Tibial nerve (tissue), 3 donors: ENCODE measurements at regions not wholly inside any gene's neighbourhood (a gene's known extent, or its start where the extent isn't known, plus 50 kb on each side); places are given as distances from the start of the nearest gene placed in this dataset.
"Not testable (repeated sequence)": the region's sequence is repeated elsewhere in the genome, so short reads cannot be mapped to it uniquely, and the experiment has no call there.

Experiments used
- CTCF ChIP-seq, 5 experiments: fragments of 200-600 bp in 3 of 5; fragments of 450-650 bp in 2 of 5; sonication (generic) in 3 of 5; IDR thresholded peaks; one replicate each; pipeline ENCODE4 v1.5.1; 2016 to 2019; ENCODE audit warnings: antibody characterized with exemption in 5 of 5, mild to moderate bottlenecking in 3 of 5, moderate library complexity in 2 of 5
- POLR2A ChIP-seq, 2 donors: fragments of 450-650 bp; IDR thresholded peaks; one replicate each; pipeline ENCODE4 v1.6.1; 2017; ENCODE audit warnings: antibody characterized with exemption in 2 of 2, mild to moderate bottlenecking in 2 of 2, moderate library complexity in 2 of 2

DNA sequence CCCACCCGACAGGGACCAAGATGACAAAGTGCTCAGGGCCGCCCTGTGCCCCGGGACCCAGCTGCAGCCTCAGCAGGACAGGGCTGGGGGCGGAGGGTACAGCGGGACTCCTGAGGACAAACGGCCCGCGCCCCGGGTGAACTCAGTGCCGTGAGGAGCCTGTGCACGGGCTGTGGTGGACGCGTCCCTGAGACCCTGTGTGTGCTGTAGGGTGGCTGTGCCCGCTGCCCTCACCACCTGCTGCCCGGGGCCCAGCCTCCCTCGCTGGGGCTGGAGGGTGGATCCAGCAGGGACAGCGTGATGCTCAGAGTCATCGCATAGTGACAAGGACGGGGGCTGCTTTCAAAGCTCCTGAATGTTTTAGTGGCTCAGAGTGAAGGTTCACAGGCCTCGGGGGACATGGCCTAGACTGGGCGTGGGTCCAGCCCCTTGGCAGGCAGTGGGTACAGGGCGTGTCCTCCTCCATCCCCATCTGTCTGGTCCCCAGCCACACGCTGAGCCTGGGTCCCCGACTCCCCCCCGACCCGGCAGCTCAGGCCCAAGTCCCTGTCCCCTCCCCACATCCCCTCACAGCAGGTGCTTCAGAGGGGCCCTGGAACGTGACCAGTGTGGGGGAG, 172.7 kb downstream of the TMEM121 start:
- TF ChIP-seq CTCF, POLR2A (IDR thresholded peaks at IDR 0.05): not testable (repeated sequence)
